ENCODE measurements at regions not wholly inside any gene's neighbourhood (a gene's known extent, or its start where the extent isn't known, plus 50 kb on each side); places are given as distances from the start of the nearest gene placed in this dataset.

GRCh38 chr6:14900919-14901318 lies 344.9 kb upstream of the JARID2 start:
- no peak overlapping the region for H3K4me3 ChIP-seq
- no peak overlapping the region for H3K27ac ChIP-seq
- DNase-seq (ENCODE audit: low spot score) = no peak
- TF ChIP-seq CTCF (IDR thresholded peaks at IDR 0.05) = no peak

- Histone ChIP-seq H3K27ac (no peak overlapping the region), H3K4me3 (no peak overlapping the region)
- no peak for TF ChIP-seq CTCF (IDR thresholded peaks at IDR 0.05)
- no peak for DNase-seq (ENCODE audit: low spot score)
These were observed 342.5 kb upstream of the JARID2 start for GRCh38 chr6:14903176-14904038.

- no peak for DNase-seq (ENCODE audit: low spot score)
- no peak overlapping the region for H3K27ac ChIP-seq
- H3K4me3 ChIP-seq = no peak overlapping the region
- TF ChIP-seq CTCF (IDR thresholded peaks at IDR 0.05) = no peak
These were observed 340.7 kb upstream of the JARID2 start for GRCh38 chr6:14905201-14905600.

- no peak for TF ChIP-seq CTCF (IDR thresholded peaks at IDR 0.05)
- Histone ChIP-seq H3K4me3 (no peak overlapping the region), H3K27ac (no peak overlapping the region)
- DNase-seq (ENCODE audit: low spot score) = no peak
These were observed 339.2 kb upstream of the JARID2 start for GRCh38 chr6:14906621-14907020.

- H3K27ac ChIP-seq = peak overlapping the region in 1 of 2 donors; percentile 63
- no peak for TF ChIP-seq CTCF (IDR thresholded peaks at IDR 0.05)
- no peak for DNase-seq (ENCODE audit: low spot score)
These were observed 334.9 kb upstream of the JARID2 start for GRCh38 chr6:14910692-14911547.

GRCh38 chr6:14912226-14912625 lies 333.6 kb upstream of the JARID2 start:
- Histone ChIP-seq H3K4me3 (no peak overlapping the region), H3K27ac (no peak overlapping the region)
- TF ChIP-seq CTCF (IDR thresholded peaks at IDR 0.05) = no peak
- DNase-seq (ENCODE audit: low spot score) = no peak

More at GRCh38 chr6:14910692-14911547, 334.9 kb upstream of the JARID2 start:
- H3K4me3 ChIP-seq = no peak overlapping the region

Measured in coronary artery (tissue), 2 donors.